Stimulated activated CD4-positive, alpha-beta T cell treated with anti-CD3 and anti-CD28 coated beads, Interleukin-4, amount 100 ng/mL, for 24 hours (primary cell): ENCODE measurements at regions not wholly inside any gene's neighbourhood (a gene's known extent, or its start where the extent isn't known, plus 50 kb on each side); places are given as distances from the start of the nearest gene placed in this dataset.

Experiments
- DNase-seq: peaks from one replicate; pipeline ENCODE4 v3.0.0-alpha.2; 2020

DNA sequence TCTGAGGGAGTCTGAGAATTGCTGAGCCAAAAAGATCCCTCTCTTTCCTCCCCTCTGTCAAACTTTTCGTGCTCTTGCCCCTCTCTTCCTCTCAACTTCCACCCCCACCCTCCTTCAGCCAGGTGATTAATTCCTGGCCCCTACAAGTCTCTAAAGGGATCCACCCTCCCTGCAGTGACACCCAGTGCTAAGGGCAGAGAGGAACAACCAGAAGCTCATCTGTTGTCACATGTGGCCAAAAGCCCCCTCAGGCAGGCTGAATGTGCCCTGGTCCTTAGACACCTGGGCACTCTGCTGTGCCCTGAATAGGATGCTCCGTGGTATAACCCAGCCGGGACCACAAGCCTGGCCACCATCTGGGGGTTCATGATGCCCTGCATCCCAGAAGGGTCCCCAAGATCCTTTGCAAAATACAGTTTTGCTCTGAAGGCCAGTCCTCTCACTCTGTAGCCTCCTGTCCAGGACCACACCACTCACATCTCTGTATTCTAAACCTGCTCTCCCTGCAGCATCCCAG, 234.4 kb downstream of the BCL11A start:
- no peak for DNase-seq

DNA sequence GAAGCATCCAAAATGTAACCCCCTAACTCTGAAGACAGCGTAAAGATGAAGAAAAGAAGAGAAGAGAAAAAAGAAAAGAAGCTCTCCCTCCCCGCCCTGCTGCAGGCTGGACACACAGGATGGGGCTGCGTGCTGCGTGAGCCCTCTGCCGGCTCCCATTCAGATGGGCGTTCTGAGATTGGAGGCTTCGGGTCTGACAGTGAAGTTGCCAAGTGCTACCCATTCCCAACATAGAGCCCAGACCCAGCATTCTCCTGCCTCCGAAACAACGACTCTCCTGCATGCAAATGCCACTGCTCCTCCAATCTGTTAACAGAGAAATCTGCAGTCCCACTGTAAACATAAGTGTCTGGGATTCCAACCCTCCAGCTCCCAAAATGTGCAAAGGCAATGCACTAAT, 234.9 kb downstream of the BCL11A start:
- DNase-seq: no peak

DNA sequence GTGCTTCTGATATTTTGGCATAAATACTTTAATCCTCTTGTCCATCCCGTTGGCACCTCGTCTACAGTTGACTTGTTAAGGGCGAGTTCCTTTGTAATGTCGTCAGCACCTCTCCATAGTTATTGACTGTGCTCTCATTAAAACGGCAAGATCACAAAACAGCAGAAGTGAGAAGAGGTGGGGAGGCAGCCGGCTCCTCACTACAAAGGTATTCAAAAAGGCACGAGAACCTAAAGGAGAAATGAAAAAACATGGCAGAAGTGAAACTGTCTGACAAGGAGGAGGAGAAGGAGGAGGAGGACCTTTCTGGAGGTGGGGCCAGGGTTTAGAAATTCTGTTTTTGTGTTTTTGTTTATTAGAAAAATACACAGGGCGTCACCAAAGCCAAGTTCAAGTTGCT, 235.6 kb downstream of the BCL11A start:
- no peak for DNase-seq

DNA sequence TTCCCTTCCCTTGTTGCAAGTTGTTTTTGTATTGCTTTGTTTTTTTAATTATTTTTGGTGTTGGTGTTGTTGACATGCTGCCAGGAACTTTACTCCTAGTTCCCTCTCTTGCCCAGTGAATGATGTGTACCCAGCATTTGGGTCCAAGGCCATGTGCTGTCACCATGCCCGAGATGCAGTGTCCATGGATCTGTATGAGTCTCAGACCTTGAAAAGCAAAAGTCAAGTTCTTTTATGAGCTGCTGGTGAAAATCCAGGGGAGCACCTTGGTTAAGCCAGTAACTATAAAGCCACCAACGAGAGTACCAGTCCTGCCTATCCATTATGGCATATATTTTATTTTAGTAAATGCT, 236.4 kb downstream of the BCL11A start:
- DNase-seq: no peak

- no peak for DNase-seq
Observed at GRCh38 chr2:60316381-60317033, 236.9 kb downstream of the BCL11A start.

GRCh38 chr2:60313470-60314172, 239.8 kb downstream of the BCL11A start:
- DNase-seq: no peak

DNA sequence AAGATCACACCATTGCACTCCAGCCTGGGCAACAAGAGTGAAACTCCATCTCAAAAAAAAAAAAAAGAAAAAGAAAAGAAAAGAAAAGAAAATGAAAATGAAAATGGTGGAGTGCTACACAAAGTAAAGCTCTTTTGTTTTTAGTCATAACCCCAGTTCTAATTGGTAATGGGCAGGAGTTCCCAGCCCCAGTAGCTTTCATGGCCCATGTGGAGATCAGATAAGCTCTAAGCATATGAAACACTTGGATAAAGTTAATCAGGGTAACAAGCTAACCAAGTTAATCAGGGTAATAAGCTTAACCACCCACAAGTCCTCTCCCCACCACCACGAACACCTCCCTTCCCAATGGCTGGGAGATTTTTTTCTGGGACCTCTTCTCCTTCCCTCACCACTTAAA, 240.8 kb downstream of the BCL11A start:
- DNase-seq: no peak

DNA sequence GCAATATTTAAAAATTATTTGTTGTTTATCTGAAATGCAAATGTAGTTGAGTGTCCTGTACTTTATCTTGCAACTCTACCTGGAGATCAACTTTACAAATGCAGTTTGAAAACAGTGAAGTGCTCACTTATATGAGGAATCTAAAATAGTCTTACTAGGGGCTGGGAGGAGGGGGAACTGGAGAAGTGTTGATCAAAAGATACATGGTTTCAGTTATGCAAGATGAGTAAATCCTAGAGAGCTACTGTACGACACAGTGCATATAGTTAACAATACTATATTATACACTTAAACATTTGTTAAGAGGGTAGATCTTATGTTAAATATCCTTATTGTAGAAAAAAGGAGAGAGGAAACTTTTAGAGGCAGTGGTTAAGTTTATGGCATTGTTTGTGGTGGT, 241.9 kb downstream of the BCL11A start:
- no peak for DNase-seq

DNA sequence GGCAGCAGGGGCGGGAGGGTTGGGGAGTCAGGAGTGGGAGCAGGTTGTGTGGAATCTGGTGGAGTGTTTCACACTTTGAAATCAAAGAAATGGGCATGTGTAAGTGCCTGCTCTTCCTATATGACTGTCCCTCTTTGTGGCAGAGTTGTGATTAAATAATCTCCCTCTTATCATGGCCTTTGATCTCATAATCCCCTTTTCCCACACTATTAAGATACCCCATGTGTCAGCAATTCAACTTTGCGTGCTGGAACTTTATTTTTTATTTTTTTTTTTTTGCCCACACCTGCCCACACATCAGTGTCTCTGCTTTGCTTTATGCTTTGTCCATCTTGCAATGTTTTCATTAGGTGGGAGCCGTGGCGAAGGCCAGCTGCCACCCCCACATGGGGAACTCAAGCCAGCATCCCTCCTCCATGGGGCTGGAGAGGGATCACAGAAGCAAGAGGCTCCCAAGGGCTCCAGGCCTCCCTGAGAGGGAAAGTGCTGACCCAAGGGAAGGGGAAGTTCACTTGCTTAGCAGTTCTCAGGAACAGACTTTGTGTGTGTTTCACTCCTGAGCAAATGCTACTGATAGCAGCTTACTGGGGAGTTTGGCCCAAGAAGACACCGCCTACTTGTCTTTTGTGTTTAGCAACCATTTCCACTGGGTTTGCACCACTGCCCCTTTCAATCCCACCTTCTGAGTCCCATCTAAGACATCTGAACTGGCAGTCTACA, 243.4 kb downstream of the BCL11A start:
- DNase-seq: no peak

DNA sequence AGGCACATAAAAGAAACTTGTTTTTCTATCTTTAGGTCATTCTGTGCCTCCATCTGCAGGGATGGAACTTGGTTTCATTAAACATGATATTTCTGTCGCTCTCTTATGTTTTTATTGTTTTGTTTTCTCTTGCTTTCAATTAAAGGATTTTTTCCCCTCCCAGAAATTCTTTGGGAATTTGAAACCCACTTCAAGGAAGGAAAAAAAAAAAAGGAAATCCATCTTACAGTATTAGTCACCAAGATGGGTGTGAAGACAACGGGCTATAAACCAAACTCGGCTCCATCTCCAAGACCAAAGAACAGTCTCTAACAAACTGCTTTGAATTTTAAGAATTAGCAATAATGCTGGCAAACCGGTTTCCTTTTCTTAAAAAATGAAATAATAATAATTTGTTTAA, 244.1 kb downstream of the BCL11A start:
- DNase-seq: no peak

DNA sequence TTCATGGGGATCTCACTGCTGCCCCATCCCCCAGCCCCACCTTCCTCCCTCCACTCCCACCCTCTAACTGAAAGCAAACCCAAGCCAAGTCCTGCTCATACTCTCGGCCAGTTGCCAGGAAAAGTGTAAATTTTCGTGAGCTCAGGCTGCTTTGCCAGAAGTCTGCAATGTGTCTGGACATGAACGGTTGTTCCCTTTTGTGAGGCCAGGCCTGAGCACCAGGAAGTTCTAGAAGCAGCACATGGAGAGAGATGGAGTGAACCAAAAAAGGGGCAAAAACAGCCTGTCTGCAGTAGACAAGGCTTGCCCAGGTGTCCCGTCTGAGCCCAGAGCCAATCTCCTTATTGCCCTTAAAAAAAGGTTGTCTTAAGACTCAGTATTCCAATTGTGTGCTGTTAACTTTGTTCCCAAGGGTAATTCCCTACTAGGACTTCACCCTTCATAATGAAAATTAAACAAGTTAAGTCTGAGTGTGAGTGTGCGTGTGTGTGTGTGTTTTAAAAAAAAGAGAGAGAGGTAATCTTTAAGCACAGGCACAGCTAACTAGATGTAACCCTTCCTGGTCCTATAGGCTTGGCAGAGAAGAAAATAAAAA, 247.1 kb downstream of the BCL11A start:
- DNase-seq: no peak

- no peak for DNase-seq
Observed at GRCh38 chr2:60303680-60304079, 249.8 kb downstream of the BCL11A start.

GRCh38 chr2:60302377-60303126, 250.9 kb downstream of the BCL11A start:
- no peak for DNase-seq

DNA sequence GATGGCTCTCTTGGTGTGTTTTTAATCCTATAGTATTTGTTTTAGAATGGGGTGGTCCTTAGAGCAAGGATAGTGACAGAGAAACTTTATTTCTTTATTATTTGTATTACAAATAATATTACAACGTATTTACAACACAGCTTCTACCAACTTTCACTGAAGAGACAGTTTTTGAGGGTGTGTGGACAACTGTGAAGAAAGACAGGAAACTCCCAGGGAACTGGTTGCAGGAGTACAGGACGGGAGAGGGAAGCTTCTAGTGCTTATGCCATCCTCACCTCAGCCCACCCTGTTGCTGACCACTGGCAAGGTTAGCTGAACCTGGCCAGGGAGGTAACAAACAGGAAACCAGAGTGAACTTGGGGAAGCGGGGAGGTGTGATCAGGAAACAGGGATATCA, 251.7 kb downstream of the BCL11A start:
- DNase-seq: no peak

- no peak for DNase-seq
Observed at GRCh38 chr2:60299179-60299578, 254.3 kb downstream of the BCL11A start.

DNA sequence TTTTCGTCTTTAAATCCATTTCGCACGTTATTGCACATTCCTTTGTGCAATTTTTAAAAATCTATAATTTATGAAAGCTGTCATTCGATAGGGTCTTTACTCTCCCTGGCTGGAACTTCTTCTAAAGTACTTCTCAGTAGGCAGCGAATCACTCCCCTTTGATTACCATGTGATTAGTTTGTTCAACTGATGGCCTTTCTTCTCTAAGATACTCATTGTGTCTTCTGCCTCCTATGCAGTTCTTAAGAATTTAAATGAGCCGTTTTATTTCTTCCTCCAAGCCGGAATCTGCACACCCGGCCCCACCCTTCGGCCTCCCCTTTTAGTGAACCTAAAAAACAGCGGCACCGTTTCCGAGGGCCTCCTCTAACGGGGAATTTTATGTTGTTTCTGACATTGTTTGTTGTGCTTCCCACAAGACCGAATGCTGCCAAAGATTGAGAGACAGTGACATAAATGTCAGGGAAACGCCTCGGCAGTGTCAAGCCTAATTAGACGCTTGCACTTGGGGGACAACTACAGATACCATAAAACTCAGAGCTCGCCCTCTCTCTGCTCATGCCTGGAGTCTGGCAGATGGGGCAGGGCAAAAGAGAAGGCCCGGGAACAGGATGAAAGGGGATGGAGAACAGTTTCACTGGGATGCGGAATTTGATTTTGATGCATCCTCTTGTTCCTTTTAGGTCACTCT, 255.3 kb downstream of the BCL11A start:
- no peak for DNase-seq

GRCh38 chr2:60297296-60298005, 256.0 kb downstream of the BCL11A start:
- no peak for DNase-seq

GRCh38 chr2:60296219-60296955, 257.1 kb downstream of the BCL11A start:
- DNase-seq: no peak

DNA sequence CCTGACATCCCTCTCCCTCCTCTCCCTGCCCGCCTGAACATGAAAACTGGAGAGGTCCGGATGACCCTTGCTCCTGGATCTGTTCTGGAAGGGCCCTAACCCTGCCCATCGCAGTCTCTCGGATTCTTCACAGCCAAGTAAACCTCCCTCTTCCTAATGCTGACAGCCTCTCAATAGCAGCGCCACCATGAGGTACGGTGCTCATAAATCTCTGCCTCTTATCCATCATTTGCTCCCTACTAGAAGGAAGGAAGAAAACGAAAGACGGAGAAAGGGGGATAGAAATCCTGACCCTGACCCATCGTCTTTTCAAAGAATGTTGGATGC, 257.9 kb downstream of the BCL11A start:
- DNase-seq: no peak

DNA sequence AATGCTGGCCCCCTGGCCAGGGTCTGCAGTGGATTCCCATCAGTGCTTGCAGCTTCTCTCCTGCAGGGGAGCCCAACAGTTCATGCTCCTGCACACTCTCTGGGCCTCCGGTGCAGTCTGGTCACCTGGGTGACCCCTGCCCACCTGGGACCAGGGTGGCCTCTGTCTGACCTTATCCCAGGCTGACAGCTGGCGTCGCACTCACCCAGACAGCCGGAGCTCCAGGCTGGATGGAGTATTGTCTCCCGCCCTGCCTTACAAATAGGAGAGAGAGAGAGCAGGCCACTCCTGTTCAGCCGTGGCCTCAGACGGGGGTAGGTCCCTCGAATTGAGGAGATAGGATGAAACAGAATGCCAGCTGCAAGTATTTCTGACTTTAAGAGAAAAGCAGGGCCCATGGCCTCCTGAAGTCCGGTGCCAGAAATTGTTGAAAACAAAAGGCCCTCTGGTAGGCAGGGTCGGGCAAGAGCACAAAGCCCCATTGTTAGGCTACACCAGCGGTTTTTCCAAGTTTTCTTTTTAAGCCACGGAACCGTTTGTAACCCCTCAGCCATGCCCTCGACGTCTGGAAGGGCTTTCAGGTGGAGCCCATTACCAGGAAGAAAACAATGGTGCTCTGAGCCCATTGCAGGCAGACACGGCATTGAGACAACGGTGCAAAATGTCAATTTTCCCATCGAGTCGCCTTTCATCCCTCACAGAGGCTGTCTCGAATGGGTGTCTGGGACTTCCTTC, 258.4 kb downstream of the BCL11A start:
- no peak for DNase-seq
